SK-N-SH treated with all-trans-retinoic acid at 6 μM for 48 hours (cell line): ENCODE measurements at regions not wholly inside any gene's neighbourhood (a gene's known extent, or its start where the extent isn't known, plus 50 kb on each side); places are given as distances from the start of the nearest gene placed in this dataset.

ENCODE experiments used
- ATAC-seq: fragments of 200-7000 bp; cut with Tn5 transposase; 3 replicates; pipeline ENCODE4 v1.9.1; 2020; ENCODE audit warnings: mild to moderate bottlenecking, moderate library complexity
- ARNTL ChIP-seq: fragments of 450-650 bp; formaldehyde crosslinking; IDR thresholded peaks from 2 replicates; pipeline ENCODE4 v1.5.0; 2020; ENCODE audit warnings: low read depth, mild to moderate bottlenecking, moderate library complexity, borderline replicate concordance
- BACH2 ChIP-seq: fragments of 250-450 bp; sonication (Bioruptor Pico); IDR thresholded peaks from 2 replicates; pipeline ENCODE4 v1.9.0; 2021; ENCODE audit warnings: mild to moderate bottlenecking, borderline replicate concordance
- CSDC2 ChIP-seq: fragments of 250-450 bp; sonication (Bioruptor Pico); IDR thresholded peaks from 2 replicates; pipeline ENCODE4 v1.5.0; 2020; ENCODE audit warnings: mild to moderate bottlenecking, moderate library complexity
- ESRRG ChIP-seq: fragments of 250-450 bp; sonication (Bioruptor Pico); IDR thresholded peaks from 2 replicates; pipeline ENCODE4 v1.6.1; 2021; ENCODE audit warnings: mild to moderate bottlenecking
- GLIS3 ChIP-seq: fragments of 250-450 bp; sonication (Bioruptor Pico); IDR thresholded peaks from 2 replicates; pipeline ENCODE4 v1.5.0; 2020; ENCODE audit warnings: mild to moderate bottlenecking, moderate library complexity
- ISL1 ChIP-seq: fragments of 250-450 bp; sonication (Bioruptor Pico); IDR thresholded peaks from 2 replicates; pipeline ENCODE4 v2.1.2; 2022; ENCODE audit warnings: mild to moderate bottlenecking, moderate library complexity
- OSR1 ChIP-seq: fragments of 250-450 bp; sonication (Bioruptor Pico); IDR thresholded peaks from 2 replicates; pipeline ENCODE4 v1.8.0; 2022; ENCODE audit warnings: moderate library complexity, mild to moderate bottlenecking, inconsistent platforms
- PPARA ChIP-seq: fragments of 250-450 bp; sonication (Bioruptor Pico); IDR thresholded peaks from 2 replicates; pipeline ENCODE4 v1.5.0; 2020; ENCODE audit warnings: mild to moderate bottlenecking, borderline replicate concordance
- SNAI2 ChIP-seq: fragments of 250-450 bp; sonication (Bioruptor Pico); IDR thresholded peaks from 2 replicates; pipeline ENCODE4 v1.5.0; 2020; ENCODE audit warnings: mild to moderate bottlenecking, moderate library complexity
- TCF4 ChIP-seq: fragments of 250-450 bp; sonication (Bioruptor Pico); IDR thresholded peaks from 2 replicates; pipeline ENCODE4 v1.8.0; 2021; ENCODE audit warnings: mild to moderate bottlenecking, moderate library complexity, borderline replicate concordance
- ZC3H10 ChIP-seq: fragments of 250-450 bp; sonication (Bioruptor Pico); IDR thresholded peaks from 2 replicates; pipeline ENCODE4 v1.5.1; 2021; ENCODE audit warnings: mild to moderate bottlenecking, moderate library complexity
- ZFP30 ChIP-seq: fragments of 450-650 bp; formaldehyde crosslinking; IDR thresholded peaks from 2 replicates; pipeline ENCODE4 v1.5.0; 2022; ENCODE audit warnings: mild to moderate bottlenecking, moderate library complexity
- ZNF565 ChIP-seq: fragments of 450-650 bp; formaldehyde crosslinking; conservative IDR thresholded peaks from 2 replicates; pipeline ENCODE4 v1.5.0; 2020; ENCODE audit warnings: low read depth, mild to moderate bottlenecking, moderate library complexity
- ZNF70 ChIP-seq: fragments of 450-650 bp; formaldehyde crosslinking; IDR thresholded peaks from 2 replicates; pipeline ENCODE4 v1.5.0; 2020; ENCODE audit warnings: mild to moderate bottlenecking, moderate library complexity
- TF ChIP-seq, protein P1 (sequence below): fragments of 250-450 bp; sonication (Bioruptor Pico); IDR thresholded peaks from 2 replicates; pipeline ENCODE4 v1.5.1; 2020; ENCODE audit warnings: low read depth, mild to moderate bottlenecking, moderate library complexity
- TF ChIP-seq, protein P2 (sequence below): fragments of 250-450 bp; sonication (Bioruptor Pico); IDR thresholded peaks from 2 replicates; pipeline ENCODE4 v1.5.0; 2020; ENCODE audit warnings: mild to moderate bottlenecking, moderate library complexity
- TF ChIP-seq, protein P3 (sequence below): fragments of 250-450 bp; sonication (Bioruptor Pico); IDR thresholded peaks from 2 replicates; pipeline ENCODE4 v1.8.0; 2021; ENCODE audit warnings: low read depth, mild to moderate bottlenecking, moderate library complexity, borderline replicate concordance
- TF ChIP-seq, protein P4 (sequence below): fragments of 250-450 bp; sonication (Bioruptor Pico); IDR thresholded peaks from 2 replicates; pipeline ENCODE4 v1.8.0; 2020; ENCODE audit warnings: mild to moderate bottlenecking, moderate library complexity, borderline replicate concordance
- TF ChIP-seq, protein P5 (sequence below): fragments of 250-450 bp; sonication (Bioruptor Pico); IDR thresholded peaks from 2 replicates; pipeline ENCODE4 v1.5.1; 2021; ENCODE audit warnings: mild to moderate bottlenecking, moderate library complexity

DNA sequence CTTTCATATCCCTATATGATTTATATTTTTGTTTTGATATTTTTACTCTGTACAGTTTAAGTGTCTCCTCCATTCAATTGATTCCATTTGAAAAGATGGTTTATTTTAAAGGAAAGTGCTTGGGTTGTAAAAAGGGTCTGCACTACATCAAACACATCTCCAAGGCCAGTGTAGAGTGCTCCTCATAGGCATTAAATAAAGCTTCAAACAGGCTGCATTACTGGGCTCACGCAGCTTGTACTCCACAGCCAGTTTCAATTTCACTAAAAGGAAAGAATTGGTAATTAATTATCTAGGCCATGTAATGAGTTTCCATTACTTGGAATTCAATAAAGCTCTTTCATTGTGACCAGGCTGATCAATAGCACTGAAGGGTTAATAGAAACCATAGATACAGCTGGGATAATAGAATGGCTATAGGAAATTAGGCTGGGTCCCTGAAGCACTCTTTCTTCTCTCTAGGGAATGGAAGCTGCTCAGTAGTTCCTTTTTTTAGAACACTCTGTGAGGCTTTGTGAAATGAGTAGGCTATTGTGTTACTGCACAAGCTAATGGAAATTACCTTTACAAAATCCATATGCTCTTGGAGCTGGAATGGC lies 442.2 kb downstream of the RNF144B start:
- TF ChIP-seq ZNF70 (CRISPR knock-in tag) (no peak), ARNTL (no peak), TCF4 (CRISPR knock-in tag) (no peak)
- no peak for ATAC-seq

DNA sequence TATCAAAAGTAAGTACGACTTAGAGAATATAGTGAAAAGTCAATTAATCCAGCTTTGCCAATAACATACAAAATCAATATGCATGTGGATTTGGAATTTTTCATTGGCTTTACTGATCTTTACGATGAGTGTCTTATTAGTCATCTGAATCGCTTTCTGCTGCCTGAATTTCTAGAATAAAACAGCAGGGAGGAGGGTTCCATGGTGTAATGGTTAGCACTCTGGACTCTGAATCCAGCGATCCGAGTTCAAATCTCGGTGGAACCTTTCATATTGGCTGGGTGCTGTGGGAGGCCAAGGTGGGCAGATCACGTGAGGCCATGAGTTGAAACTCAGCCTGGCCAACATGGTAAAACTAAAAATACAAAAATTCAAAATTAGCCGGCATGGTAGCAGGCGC lies 448.8 kb downstream of the RNF144B start:
- no peak for ATAC-seq
- TF ChIP-seq OSR1 (CRISPR knock-in tag) = no peak
- TF ChIP-seq, protein P1, sequence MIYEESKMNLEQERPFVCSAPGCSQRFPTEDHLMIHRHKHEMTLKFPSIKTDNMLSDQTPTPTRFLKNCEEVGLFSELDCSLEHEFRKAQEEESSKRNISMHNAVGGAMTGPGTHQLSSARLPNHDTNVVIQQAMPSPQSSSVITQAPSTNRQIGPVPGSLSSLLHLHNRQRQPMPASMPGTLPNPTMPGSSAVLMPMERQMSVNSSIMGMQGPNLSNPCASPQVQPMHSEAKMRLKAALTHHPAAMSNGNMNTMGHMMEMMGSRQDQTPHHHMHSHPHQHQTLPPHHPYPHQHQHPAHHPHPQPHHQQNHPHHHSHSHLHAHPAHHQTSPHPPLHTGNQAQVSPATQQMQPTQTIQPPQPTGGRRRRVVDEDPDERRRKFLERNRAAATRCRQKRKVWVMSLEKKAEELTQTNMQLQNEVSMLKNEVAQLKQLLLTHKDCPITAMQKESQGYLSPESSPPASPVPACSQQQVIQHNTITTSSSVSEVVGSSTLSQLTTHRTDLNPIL = no peak

DNA sequence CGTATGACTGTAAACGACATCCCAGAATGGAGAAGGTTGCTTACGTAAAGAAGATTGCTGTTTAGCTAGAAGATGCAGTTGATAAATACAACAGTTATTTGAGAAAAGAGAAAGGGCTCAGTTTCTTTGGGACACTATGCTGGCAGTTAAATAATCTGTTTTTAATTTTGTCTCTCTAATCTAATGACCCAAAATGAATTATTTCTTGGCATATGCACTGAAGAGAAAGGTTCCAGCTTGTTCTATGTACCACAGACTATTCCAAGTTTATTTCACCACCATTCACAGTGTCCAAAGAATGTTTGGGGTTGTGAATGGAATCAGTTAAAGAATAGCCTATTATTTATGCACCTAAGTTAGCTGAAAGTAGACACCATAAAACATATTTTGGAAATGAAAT lies 449.9 kb downstream of the RNF144B start:
- no peak for ATAC-seq
- TF ChIP-seq TCF4 (CRISPR knock-in tag) (peak; percentile 55; the same call in 1 of the 2 replicates), ISL1 (no peak)
- TF ChIP-seq, protein P2, sequence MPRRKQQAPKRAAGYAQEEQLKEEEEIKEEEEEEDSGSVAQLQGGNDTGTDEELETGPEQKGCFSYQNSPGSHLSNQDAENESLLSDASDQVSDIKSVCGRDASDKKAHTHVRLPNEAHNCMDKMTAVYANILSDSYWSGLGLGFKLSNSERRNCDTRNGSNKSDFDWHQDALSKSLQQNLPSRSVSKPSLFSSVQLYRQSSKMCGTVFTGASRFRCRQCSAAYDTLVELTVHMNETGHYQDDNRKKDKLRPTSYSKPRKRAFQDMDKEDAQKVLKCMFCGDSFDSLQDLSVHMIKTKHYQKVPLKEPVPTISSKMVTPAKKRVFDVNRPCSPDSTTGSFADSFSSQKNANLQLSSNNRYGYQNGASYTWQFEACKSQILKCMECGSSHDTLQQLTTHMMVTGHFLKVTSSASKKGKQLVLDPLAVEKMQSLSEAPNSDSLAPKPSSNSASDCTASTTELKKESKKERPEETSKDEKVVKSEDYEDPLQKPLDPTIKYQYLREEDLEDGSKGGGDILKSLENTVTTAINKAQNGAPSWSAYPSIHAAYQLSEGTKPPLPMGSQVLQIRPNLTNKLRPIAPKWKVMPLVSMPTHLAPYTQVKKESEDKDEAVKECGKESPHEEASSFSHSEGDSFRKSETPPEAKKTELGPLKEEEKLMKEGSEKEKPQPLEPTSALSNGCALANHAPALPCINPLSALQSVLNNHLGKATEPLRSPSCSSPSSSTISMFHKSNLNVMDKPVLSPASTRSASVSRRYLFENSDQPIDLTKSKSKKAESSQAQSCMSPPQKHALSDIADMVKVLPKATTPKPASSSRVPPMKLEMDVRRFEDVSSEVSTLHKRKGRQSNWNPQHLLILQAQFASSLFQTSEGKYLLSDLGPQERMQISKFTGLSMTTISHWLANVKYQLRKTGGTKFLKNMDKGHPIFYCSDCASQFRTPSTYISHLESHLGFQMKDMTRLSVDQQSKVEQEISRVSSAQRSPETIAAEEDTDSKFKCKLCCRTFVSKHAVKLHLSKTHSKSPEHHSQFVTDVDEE (CRISPR knock-in tag) = peak; percentile 53; the same call in 1 of the 2 replicates

DNA sequence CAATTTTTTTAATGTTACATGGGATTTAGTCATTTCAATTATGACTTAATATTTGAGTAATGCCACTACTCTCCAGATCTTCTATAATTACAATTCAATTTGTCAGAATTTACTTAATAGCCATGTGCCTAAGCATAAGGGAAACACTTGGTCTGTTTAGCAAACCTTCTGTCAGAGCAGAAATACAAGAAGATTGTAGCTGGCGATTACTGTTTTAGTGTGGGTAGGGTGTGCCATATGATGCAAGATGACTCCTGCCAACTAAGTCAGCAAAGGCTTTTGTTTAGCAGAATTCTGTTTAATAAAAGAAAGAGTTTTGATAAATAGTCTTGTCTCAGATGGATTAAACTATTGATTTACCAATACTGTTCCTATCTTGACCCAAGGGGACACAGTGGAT lies 455.4 kb downstream of the RNF144B start:
- no peak for ATAC-seq
- TF ChIP-seq, protein P3, sequence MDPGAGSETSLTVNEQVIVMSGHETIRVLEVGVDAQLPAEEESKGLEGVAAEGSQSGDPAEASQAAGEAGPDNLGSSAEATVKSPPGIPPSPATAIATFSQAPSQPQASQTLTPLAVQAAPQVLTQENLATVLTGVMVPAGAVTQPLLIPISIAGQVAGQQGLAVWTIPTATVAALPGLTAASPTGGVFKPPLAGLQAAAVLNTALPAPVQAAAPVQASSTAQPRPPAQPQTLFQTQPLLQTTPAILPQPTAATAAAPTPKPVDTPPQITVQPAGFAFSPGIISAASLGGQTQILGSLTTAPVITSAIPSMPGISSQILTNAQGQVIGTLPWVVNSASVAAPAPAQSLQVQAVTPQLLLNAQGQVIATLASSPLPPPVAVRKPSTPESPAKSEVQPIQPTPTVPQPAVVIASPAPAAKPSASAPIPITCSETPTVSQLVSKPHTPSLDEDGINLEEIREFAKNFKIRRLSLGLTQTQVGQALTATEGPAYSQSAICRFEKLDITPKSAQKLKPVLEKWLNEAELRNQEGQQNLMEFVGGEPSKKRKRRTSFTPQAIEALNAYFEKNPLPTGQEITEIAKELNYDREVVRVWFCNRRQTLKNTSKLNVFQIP (CRISPR knock-in tag) = no peak
- TF ChIP-seq, protein P4, sequence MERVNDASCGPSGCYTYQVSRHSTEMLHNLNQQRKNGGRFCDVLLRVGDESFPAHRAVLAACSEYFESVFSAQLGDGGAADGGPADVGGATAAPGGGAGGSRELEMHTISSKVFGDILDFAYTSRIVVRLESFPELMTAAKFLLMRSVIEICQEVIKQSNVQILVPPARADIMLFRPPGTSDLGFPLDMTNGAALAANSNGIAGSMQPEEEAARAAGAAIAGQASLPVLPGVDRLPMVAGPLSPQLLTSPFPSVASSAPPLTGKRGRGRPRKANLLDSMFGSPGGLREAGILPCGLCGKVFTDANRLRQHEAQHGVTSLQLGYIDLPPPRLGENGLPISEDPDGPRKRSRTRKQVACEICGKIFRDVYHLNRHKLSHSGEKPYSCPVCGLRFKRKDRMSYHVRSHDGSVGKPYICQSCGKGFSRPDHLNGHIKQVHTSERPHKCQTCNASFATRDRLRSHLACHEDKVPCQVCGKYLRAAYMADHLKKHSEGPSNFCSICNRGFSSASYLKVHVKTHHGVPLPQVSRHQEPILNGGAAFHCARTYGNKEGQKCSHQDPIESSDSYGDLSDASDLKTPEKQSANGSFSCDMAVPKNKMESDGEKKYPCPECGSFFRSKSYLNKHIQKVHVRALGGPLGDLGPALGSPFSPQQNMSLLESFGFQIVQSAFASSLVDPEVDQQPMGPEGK (CRISPR knock-in tag) = no peak
- TF ChIP-seq, protein P5, sequence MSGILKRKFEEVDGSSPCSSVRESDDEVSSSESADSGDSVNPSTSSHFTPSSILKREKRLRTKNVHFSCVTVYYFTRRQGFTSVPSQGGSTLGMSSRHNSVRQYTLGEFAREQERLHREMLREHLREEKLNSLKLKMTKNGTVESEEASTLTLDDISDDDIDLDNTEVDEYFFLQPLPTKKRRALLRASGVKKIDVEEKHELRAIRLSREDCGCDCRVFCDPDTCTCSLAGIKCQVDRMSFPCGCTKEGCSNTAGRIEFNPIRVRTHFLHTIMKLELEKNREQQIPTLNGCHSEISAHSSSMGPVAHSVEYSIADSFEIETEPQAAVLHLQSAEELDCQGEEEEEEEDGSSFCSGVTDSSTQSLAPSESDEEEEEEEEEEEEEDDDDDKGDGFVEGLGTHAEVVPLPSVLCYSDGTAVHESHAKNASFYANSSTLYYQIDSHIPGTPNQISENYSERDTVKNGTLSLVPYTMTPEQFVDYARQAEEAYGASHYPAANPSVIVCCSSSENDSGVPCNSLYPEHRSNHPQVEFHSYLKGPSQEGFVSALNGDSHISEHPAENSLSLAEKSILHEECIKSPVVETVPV (CRISPR knock-in tag) = no peak
- TF ChIP-seq ARNTL (no peak), CSDC2 (CRISPR knock-in tag) (no peak), ZNF565 (CRISPR knock-in tag) (no peak), ISL1 (no peak), ESRRG (CRISPR knock-in tag) (no peak), ZFP30 (CRISPR knock-in tag) (no peak), SNAI2 (CRISPR knock-in tag) (no peak), PPARA (CRISPR knock-in tag) (no peak), TCF4 (CRISPR knock-in tag) (no peak), ZC3H10 (CRISPR knock-in tag) (no peak), BACH2 (no peak), GLIS3 (no peak)
- TF ChIP-seq, protein P2 (CRISPR knock-in tag) = no peak
